CD4-positive, alpha-beta T cell treated with Interleukin-6 at 100 ng/mL for 8 hours (primary cell): ENCODE measurements at regions not wholly inside any gene's neighbourhood (a gene's known extent, or its start where the extent isn't known, plus 50 kb on each side); places are given as distances from the start of the nearest gene placed in this dataset.

ENCODE experiments used
- DNase-seq: peaks from one replicate; pipeline ENCODE4 v3.0.0-alpha.2; 2020; ENCODE audit warnings: mixed read lengths, low spot score

DNA sequence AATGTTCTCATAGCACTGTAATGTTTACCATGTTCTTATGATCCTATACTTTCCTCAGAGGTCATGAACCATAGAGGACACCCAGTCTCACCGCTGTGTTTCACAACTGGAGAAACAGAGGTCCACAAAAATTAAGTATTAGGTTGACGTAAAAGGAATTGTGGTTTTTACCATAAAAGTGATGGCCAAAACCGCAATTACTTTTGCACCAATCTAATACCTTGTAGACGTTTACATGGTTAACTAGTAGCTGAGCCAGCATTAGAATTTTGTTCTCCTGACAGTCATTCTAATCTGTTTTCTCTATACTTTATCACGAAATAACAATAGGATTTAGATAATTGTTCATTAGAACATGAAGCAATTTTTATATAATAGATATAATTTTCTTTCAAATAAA lies 763.4 kb upstream of the ARGLU1 start:
- DNase-seq, result no peak

DNA sequence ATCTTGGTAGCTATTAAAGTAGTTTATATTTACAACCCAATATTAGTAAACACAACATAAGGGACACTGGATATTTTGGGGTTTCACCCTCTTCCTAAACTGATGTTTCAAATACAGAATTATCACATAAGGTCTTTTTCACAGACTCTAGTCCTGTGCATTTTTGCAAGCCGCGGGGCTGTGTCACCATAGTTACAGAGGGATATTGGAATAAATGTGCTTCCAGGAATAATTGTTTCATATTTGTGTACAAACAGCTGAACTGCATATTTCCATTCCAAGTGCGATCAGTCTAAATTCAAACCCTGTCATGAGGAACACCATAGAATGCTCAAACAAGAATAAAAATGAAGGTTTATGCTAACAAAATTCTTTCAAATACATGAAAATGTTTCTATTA lies 762.5 kb upstream of the ARGLU1 start:
- DNase-seq, result no peak

DNA sequence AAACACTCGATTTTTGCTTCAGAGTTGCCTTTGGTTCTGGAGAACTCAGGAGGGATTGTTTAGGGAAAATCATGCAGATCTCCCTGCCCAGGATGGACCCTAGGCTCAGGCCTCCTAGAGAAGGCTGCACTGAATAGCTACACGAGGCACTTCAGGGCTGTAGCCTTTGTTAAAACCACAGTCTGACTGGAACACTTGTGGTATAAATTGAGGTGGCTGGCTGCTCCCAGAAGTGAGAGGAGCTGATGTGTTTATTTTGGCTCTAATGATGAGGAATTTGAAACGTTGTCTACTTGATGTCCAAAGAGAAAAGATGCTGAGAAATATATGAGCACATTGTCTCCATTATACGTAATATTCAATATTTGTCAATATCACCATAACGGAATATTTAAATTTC lies 762.1 kb upstream of the ARGLU1 start:
- DNase-seq, result no peak

DNA sequence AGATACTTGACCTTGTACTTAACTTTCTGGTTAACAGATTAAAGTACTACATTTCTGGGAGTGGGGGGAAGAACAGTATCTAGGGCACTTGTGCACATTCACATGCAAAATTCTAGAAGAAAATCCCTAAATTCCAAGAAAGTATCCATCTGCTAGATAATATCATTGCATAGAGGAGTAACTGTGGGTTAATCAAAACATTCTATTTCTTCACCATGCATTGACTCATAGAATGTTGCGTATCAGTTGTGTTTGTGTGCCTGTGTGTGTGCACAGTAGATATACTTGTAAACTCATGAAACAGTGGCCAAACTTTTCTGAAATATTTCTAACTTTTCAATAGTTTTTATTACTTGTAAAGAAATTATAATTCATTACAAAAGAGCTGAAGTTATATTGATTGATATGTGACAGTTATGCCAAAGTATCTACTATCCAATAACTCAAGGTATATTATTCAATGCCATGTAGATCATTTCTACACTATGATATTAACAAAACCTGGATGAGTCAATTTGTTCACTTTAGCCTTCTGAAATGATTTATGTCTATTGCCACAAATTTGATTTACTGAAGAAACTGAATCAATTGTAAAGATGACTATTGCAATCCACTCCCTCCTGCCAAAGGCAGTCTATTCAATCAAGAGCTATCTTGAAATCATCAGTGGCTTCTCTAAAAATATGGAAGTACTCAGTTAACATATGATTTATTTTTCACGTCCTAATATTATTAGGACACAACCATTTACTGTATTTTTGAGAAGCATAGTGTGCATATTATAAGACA lies 756.7 kb upstream of the ARGLU1 start:
- DNase-seq, result no peak

DNA sequence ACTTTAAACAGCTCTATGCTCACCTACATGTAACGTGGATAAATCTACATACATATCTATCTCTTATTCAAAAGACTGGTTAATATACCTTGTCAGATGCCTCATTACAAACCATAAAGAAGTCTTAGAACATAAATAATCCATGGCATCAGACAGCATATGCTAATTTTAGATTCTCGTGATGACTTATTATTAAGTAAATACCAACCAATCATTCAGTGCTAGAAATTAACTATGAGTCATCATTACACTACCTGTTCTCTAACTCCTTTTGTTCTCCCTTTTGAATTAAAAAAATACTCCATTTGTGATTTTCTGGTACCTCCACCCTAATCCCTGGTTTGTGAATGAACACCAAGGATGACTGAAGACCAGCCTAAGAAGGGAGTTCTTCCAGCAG lies 754.3 kb upstream of the ARGLU1 start:
- DNase-seq, result no peak

DNA sequence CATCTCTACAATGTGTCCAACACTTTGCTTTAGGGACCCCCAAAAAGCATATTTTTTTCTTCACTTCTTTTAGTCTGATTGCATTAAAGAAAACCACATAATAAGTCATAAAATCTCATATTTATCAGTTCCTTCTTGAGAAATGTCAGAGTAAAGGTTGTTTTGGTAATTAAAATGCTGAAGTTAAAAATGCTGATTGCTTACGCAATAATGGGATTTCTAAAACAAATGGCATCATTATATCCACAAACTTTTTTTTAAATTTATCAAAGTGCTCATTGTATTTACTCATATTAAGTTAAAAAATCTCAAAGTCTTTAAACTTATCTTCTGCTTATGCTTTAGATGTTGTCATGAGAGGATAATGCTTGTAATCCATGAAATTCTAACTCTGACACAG lies 737.2 kb upstream of the ARGLU1 start:
- no peak for DNase-seq

DNA sequence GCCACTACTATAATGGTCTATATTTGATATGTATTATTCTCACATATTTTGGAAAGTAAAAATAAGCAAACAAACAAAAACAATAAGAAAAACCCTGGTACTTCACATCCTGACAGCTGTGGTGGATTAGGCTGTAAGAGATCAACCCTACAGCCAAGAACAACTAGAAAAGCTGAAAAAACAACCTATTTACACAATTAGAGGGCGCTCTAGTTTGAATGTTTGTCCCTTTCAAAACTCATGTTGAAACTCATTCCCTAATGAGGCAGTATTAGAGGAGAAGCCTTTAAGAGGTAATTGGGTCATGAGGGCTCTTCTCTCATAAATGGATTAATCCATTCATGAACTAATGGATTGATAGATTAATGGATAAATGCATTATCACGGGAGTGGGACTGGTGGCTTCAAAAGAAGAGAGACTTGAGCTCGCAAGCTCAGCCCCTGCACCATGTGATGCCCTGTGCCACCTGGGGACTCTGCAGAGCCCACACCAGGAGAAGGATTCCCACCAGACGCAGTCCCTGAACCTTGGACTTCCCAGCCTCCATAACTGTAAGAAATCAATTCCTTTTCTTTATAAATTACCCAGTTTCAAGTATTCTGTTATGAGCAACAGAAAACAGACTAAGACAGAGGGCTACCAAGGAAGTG lies 733.9 kb upstream of the ARGLU1 start:
- no peak for DNase-seq

DNA sequence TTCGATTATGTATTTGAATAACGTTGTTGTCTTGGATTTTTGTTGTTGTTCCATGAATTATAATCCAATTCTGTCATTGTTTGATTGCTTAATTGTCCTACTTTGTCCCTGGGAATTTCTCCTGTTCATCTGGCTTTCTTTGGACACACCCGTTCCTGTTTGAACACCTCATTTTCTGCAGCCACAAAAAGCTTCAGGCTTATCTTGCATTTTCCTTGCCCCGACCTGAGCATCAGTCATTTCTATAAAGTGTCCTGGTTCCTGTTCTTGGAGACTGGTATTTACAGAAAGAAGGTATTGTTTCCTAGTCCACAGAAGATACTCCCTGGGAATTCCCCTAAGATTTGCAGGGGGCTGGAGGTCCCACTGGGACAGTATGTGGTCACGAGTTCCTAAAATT lies 731.8 kb upstream of the ARGLU1 start:
- DNase-seq, result no peak

DNA sequence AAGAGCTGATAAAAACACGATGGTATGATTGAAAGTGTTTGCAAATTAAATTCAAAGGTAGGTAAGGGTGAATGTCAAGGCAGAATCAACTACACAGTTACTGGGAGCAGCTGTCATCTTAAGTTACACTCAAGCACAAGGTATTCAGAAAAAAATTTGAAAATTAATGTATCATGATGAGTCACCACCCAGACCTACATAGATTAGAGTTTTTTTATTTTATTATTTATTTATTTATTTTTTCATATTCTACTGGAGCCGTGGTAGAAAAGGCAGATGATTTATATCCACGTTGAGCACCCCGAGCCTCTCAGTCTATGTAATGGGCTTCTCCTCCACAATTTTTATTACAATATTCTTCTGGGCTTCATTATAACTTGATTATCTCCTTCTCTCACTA lies 728.9 kb upstream of the ARGLU1 start:
- no peak for DNase-seq

DNA sequence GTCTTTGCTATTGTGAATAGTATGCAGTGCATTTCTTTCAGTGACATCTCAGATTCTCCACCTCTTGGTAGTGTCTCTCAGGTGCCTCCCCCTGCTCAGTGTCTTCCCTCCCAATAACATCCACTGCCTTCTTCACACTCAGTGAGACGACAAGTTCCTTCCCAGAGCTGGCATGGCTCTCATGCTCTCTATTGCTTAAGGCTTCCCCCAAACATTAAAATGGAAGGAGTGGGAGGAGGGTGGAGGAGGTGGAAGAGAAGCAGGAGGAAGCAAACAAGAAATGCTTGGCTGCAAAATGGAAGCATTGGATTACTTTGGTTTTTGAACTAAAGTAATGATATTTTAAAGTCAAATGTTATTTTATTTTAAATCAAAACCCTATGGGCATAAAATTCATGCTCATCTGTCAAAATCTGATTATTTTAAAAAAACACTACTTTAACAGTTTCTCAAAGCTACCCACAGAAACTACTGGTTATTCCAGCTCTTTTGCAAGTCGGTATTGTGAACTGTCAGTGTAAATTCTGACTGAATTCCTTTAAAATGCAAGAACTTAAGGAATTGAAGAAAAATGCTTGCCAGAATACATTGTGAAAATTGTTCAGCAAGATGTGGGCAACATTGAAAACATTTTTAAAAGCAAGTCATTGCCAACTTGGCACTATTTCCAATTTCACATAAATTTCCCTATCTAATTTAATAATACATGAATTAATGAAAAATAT lies 727.6 kb upstream of the ARGLU1 start:
- DNase-seq, result no peak

DNA sequence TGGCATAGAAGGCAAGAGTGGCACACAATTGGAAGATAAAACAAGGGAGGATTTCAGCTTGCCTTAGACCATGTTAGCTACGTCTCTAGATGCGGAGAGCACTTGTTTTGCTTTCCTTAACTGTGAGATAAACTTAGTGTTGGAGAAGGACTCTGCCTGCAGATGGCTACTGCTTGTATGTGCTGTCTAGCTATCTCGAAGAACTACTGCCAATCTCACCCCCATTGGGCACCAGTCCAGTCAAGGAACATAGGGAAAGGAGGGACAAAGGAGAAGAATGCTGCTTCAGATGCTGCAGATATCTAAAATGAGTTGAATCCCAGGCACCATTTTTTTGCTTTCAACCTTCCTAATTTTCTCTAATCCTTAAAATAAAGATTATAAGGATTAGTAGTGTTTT lies 726.0 kb upstream of the ARGLU1 start:
- DNase-seq, result no peak

DNA sequence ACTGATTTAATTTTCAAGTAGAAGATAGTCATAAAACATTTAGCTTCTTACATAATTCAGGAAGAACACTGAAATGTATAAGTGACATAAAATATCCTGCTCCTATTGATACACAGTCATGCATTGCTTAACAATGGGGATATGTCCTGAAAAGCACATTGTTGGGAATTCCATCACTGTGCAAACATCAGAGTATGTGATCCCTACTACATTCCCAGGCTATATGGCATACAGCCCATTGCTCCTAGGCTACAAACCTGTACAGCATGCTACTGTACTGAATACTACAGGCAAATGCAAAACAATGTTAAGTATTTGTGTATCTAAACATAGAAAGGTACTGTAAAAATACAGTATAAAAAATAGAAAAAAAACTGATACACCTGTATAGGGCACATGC lies 723.9 kb upstream of the ARGLU1 start:
- DNase-seq, result no peak

DNA sequence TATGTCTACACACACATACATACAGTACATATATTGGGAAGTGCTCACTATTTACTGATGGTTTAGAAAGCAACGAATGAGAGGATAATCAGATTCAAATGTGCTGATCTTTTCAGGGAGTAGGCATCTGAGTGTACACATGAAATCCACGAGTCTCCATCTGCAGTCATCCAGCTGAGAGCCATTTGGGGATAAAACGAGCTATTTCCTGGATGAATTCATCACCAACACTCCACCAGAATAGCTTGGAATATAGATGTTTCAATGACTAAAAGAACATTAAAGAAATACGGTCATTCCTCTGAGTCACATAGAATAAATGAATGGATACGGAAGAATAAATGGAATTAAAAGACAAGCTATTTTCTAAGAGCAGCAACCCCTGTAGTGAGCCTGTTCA lies 721.6 kb upstream of the ARGLU1 start:
- DNase-seq, result no peak

DNA sequence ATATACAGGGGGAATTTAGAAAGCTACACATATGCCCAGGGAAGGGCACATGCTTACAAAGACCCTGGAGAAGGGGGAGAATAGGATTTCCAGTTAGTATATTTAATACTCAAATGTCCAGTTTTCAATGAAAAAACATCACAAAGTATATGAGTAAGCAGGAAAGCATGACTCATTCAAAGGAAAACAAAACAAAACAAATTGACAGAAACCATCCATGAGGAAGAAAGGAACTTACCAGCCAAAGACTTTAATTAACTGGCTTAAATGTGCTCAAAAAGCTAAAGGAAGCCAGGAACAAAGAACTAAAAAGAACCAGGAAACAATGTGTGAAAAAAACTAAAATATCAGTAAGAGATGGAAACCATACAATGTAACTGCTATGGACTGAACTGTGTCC lies 716.2 kb upstream of the ARGLU1 start:
- DNase-seq, result no peak

DNA sequence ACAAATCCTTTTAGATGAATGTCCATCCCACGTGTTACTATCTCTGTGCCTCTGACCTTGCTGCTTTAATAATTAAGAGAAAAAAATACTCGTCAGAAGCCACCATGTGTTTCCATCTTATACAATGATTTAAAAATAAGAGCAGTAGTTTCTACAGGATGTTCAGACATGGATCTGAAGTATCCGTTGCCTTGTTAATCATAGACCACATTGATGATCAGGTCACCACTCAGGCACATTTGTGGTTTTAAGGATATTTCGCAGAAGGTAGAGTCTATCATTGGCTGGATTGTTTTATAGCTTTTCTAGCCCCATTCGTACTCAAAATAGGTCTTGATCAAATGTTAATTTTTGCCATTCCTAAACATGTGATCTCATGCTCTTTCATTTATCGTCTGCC lies 710.0 kb upstream of the ARGLU1 start:
- no peak for DNase-seq

DNA sequence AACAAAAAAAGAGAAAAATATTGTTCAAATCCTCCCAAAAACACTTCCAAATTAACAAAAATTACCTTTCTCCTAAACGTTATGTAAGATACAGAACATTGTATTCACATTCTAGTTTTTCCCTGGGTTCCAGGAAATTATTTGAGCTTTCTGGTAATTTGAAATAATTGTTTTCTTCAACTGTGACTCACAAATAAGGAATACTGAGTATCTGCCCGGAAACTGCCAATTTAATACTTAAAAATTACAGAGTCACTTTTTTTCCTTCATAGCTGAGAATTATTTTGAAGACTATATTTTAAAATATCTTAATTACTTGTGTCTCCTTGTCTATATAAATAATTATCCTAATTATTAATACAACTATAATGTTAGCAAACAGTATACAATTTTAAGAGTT lies 709.0 kb upstream of the ARGLU1 start:
- DNase-seq, result no peak

DNA sequence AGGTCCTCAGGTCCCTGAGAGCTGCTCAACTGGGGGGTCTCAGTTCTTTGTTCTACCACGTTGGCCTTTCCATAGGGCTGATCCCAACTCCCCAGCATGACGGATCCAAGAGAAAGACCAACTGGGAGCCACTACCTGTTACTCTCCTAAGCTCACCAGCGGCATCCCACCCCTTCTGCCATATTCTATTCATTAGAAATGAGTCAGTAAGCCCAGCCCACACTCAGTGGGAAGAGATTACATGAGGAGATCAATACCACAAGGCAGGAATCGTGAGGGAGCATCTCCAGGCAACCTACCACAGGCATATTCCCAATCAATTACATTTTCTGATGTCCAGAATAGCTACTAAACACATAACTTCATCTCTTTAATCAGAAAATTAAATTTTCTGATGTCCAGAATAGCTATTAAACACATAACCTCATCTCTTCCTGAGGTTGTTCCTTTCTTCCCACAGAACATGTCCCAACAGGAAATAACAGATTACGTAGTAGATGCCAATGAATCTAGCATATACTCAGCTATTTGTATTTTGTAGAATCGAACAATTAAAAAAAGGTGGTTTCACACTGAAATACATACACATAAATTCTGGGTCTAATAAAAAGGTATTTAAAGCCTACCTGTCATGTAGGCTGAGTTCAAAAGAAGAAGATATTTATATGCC lies 708.1 kb upstream of the ARGLU1 start:
- no peak for DNase-seq

DNA sequence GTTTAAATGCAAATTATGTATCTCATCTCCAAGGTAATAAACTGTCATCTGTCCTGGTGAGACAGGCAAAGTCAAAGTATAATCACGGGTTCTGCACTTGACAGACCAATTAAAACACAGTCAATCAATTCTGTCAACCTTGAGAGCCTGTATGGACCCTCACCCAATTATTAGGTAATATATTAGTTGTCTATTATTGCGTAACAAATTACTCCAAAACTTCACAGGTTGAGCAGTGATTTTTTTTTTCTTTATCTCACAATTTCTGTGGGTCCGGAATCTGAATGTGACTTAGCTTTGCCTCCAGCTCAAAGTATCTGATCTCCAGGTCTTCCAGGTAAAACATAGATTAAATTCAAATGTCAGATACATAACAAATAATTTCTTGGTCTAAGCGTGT lies 707.4 kb upstream of the ARGLU1 start:
- DNase-seq, result no peak

DNA sequence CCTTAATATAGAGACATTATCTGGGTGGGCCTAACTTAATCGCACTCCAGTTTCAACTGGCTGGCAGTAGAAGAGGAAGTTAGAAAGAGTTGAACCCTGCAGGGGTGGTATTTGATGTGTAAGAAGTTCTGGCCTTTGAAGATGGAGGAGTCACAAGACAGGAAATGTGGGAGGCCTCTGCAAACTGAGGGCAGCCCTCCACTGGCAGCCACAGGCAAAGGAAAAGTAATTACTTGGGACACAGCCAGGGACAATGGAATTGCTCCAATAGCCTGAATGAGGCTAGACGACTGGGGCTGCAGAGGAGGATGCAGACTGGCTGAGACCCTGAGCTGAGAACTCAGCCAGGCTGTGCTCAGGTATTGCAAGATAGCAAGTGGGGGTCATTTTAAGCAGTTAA lies 703.3 kb upstream of the ARGLU1 start:
- no peak for DNase-seq

DNA sequence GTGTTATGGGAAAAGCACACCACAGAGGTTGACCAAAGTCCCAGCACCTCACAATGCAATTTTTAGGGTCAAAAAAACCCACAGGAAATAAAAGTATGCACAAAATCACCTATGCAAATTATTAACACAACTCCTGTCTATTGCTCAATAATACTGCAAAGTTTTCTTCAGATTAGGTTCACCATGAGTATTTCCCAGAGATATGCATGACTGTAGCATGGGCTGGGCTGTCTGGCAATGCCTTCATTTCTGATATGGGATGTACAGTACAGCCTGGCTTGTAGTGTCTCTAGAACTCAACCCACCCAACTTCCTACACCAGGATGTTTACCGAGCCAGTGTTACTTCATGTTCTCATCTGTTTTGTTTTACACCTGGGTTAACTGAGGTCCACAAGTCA lies 698.7 kb upstream of the ARGLU1 start:
- DNase-seq, result no peak

DNA sequence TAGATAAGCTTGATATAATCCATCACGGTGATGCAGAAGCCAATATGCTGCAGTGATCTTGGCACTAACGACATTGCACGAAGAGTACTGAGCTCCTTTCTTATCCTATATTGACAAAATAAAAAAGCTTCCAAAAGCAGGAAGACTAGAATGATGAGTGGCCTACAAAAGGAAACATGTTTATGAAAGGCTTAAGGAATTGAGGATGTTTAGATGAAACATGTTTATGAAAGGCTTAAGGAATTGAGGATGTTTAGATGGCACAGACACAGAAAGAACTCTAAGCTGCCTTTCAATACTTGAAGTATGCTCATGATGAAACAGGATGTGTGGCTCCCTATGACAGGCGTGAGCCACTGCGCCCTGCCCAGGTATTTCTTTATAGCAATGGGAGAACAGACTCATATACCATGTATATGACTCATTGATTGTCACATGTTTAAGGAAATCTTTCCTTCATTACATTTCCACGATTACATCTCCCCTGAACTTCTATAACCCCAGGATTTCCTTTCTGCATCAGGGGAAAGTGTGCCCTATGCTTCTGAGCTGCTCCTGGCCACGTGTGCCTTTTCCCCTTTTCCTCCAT lies 690.8 kb upstream of the ARGLU1 start:
- DNase-seq, result no peak

DNA sequence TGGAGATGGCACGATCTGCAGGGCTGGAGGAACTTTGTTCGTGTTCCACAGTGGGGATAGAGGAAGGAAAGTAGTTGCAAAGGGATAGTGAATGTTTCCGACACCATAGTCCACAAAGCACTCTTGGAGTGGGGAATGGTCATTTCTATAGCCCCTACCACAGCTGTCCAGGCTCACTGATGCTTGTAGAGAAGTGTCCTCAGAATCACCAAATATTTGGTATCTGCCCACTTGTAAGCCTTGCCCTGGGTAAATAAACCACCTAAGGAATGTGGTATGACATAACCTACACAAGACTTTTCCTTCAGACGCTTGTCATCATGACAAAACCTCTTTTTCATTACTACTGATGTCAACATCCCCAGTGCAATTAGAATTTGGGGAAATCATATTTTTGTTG lies 686.5 kb upstream of the ARGLU1 start:
- DNase-seq, result no peak
